B cell (primary cell): ENCODE measurements at regions not wholly inside any gene's neighbourhood (a gene's known extent, or its start where the extent isn't known, plus 50 kb on each side); places are given as distances from the start of the nearest gene placed in this dataset.

ENCODE experiments used
- ATAC-seq: fragments of 200-7000 bp; cut with Tn5 transposase; one replicate; pipeline ENCODE4 v1.10.0; 2021; ENCODE audit warnings: low read depth, mild to moderate bottlenecking, moderate number of reproducible peaks, moderate library complexity
- CTCF ChIA-PET: fragments of 350-600 bp; sonication (Branson Sonifier 250); formaldehyde crosslinking; loops from one replicate; lab custom pipeline; 2021; ENCODE audit warnings: antibody characterized with exemption, inconsistent platforms; lab: Charles Lee
- POLR2A ChIA-PET: fragments of 350-600 bp; sonication (Branson Sonifier 250); formaldehyde crosslinking; loops from one replicate; lab custom pipeline; 2021; ENCODE audit warnings: antibody characterized with exemption; lab: Charles Lee
- DNase-seq: peaks from one replicate; pipeline ENCODE4 v3.0.0; 2013
- H2AFZ ChIP-seq: 2 replicates; pipeline ENCODE4 v1.6.1; 2012; ENCODE audit warnings: mild to moderate bottlenecking, low read depth, low read length; ENCODE audit not compliant: insufficient read depth, poor library complexity, severe bottlenecking
- H3K27ac ChIP-seq, 2 donors: 1 replicate in 1 of 2; 2 replicates in 1 of 2; pipeline ENCODE4 v1.5.1; 2012 to 2013; ENCODE audit warnings: low read length in 2 of 2, mild to moderate bottlenecking in 2 of 2, moderate library complexity in 1 of 2
- H3K27me3 ChIP-seq, 4 experiments: fragments of 200-600 bp in 1 of 4; sonication (generic) in 1 of 4; replicated peaks in 1 of 4; 1 replicate in 2 of 4; 2 replicates in 2 of 4; pipeline versions ENCODE4 v1.6.1 to v1.7.0; 2013 to 2016; ENCODE audit warnings: low read length in 3 of 4, mild to moderate bottlenecking in 2 of 4, mixed read lengths in 1 of 4, moderate library complexity in 1 of 4; ENCODE audit not compliant: insufficient read depth in 4 of 4, control insufficient read depth in 3 of 4; ENCODE audit errors: control extremely low read depth in 1 of 4
- H3K36me3 ChIP-seq, 2 experiments: replicated peaks in 1 of 2; 1 replicate in 1 of 2; 2 replicates in 1 of 2; pipeline versions ENCODE4 v1.6.1 to v1.7.1; 2013; ENCODE audit warnings: low read length in 1 of 2; ENCODE audit not compliant: insufficient read depth in 2 of 2, control insufficient read depth in 1 of 2; ENCODE audit errors: control extremely low read depth in 1 of 2, extremely low read depth in 1 of 2
- H3K4me1 ChIP-seq, 2 donors: fragments of 200-600 bp in 1 of 2; sonication (generic) in 1 of 2; 1 replicate in 1 of 2; 2 replicates in 1 of 2; pipeline versions ENCODE4 v1.5.1 to v1.6.1; 2013 to 2017; ENCODE audit warnings: low read length in 2 of 2; ENCODE audit not compliant: control insufficient read depth in 2 of 2, insufficient read depth in 2 of 2
- H3K4me2 ChIP-seq: replicated peaks from 2 replicates; pipeline ENCODE3; 2012; ENCODE audit warnings: mild to moderate bottlenecking, low read depth, low read length; ENCODE audit not compliant: poor library complexity, severe bottlenecking
- H3K4me3 ChIP-seq, 5 experiments: fragments of 200-600 bp in 1 of 5; sonication (generic) in 1 of 5; 1 replicate in 3 of 5; 2 replicates in 2 of 5; pipeline versions ENCODE4 v1.5.1 to v1.7.0; 2011 to 2016; ENCODE audit warnings: low read length in 4 of 5, mild to moderate bottlenecking in 4 of 5, low read depth in 2 of 5, control low read depth in 1 of 5, moderate library complexity in 1 of 5; ENCODE audit not compliant: insufficient read depth in 1 of 5; ENCODE audit errors: control extremely low read depth in 1 of 5, extremely low read depth in 1 of 5
- H3K79me2 ChIP-seq: fragments of 200-600 bp; sonication (generic); one replicate; pipeline ENCODE4 v1.6.0; 2016; ENCODE audit warnings: low read length; ENCODE audit not compliant: control insufficient read depth, insufficient read depth
- H3K9ac ChIP-seq: fragments of 200-600 bp; sonication (generic); 2 replicates; pipeline ENCODE4 v1.6.1; 2017; ENCODE audit warnings: mild to moderate bottlenecking, low read length, moderate library complexity
- H3K9me3 ChIP-seq, 3 donors: one replicate each; pipeline versions ENCODE4 v1.6.1 to v1.7.1; 2013; ENCODE audit warnings: low read length in 2 of 3; ENCODE audit not compliant: control insufficient read depth in 2 of 3, insufficient read depth in 1 of 3; ENCODE audit errors: control extremely low read depth in 1 of 3
- H4K20me1 ChIP-seq: 2 replicates; pipeline ENCODE4 v1.6.0; 2012; ENCODE audit warnings: mild to moderate bottlenecking, low read length; ENCODE audit not compliant: insufficient read depth, control insufficient read depth, poor library complexity, severe bottlenecking
- H3K27ac Mint-ChIP-seq: one replicate; pipeline ENCODE4 v1.8.0; 2021; ENCODE audit warnings: mixed read lengths
- H3K27me3 Mint-ChIP-seq: one replicate; pipeline ENCODE4 v1.8.0; 2021; ENCODE audit warnings: mixed read lengths
- H3K4me1 Mint-ChIP-seq: one replicate; pipeline ENCODE4 v1.8.0; 2021; ENCODE audit warnings: mixed read lengths
- H3K4me3 Mint-ChIP-seq: one replicate; pipeline ENCODE4 v1.8.0; 2021; ENCODE audit warnings: mixed read lengths
- H3K9me3 Mint-ChIP-seq: one replicate; pipeline ENCODE4 v1.8.0; 2022; ENCODE audit warnings: mixed read lengths; ENCODE audit not compliant: insufficient read depth
- CTCF ChIP-seq: fragments of 200-600 bp; IDR thresholded peaks from one replicate; pipeline ENCODE4 v1.8.0; 2022; ENCODE audit warnings: antibody characterized with exemption, mild to moderate bottlenecking
- EZH2 ChIP-seq: IDR thresholded peaks from 2 replicates; pipeline ENCODE4 v1.6.1; 2012; ENCODE audit warnings: borderline replicate concordance, low read depth, mild to moderate bottlenecking, moderate library complexity, low read length; ENCODE audit not compliant: insufficient read depth, poor library complexity, severe bottlenecking
- WGBS: methylation state at CpG from one replicate; pipeline ENCODE4 v1.1.5; 2013; ENCODE audit warnings: missing lambda C conversion rate; ENCODE audit not compliant: insufficient coverage; 5-methylcytosine and 5-hydroxymethylcytosine counted together
- intact Hi-C: fragments of 100-400 bp; cut with micrococcal nuclease; formaldehyde crosslinking; loops from one replicate; pipeline ENCODE4 v1.10.0; 2022

DNA sequence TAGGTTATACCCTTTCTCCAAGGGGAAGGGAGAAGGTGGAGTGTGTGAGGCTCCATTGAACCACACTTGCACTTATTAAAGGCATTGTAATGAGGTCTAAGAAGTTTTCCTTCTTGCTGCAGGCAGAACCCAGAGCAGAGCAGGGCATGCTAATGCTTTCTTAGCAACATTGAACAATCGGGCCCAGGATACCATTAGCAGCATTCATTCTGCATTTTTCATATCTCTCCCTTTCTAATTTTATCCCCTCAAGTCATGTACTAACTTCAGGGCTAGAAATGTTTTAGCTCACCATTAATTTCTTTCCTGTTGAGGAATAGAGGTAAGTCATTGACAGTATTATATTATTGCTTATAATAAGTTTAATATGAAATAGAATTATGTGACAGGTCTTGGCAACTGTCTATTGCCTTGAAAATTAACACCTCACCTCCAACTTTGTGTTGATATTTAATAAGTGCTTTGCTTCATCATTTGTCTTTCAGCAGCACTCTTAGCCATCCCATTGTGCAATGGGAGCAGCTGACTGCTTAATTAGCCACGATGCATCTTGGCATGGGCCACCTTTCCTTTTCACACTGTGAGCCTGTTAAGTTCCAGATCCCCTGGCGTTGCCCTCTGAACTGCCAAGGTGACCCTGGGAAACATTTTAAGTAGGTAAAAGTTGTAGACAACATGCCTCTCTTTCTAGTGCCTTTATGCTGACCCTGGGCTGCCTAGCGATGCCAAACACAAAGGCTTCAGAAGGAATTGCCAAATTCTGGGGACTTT is 300.8 kb upstream of the MEX3C start:
- no peak overlapping the region for H3K27ac Mint-ChIP-seq

More for the DNA sequence above, 300.8 kb upstream of the MEX3C start:
- Mint-ChIP-seq H3K4me3 (no peak overlapping the region), H3K9me3 (no peaks in the 10 kb centered on the region), H3K4me1 (no peaks in the 10 kb centered on the region), H3K27me3 (no peaks in the 10 kb centered on the region)
- ChIA-PET CTCF (no interaction called here), POLR2A (no interaction called here)
- TF ChIP-seq CTCF (no peak), EZH2 (no peak)
- Histone ChIP-seq H2AFZ (no peak overlapping the region), H3K4me2 (no peak overlapping the region), H3K9me3 (peaks cover 0 to 4% (median 0%) of the 10 kb centered on the region in 3 donors), H3K36me3 (no peaks in the 10 kb centered on the region), H3K4me3 (no peak overlapping the region), H3K27ac (no peak overlapping the region), H3K9ac (no peak overlapping the region), H3K4me1 (no peaks in the 10 kb centered on the region), H3K27me3 (no peaks in the 10 kb centered on the region), H4K20me1 (no peaks in the 10 kb centered on the region), H3K79me2 (no peaks in the 10 kb centered on the region)
- WGBS = 85% methylated on average over 2 of the region's 4 CpGs
- no peak for ATAC-seq
- intact Hi-C loops = no loop called here
- DNase-seq = no peak
